ENCODE measurements at regions not wholly inside any gene's neighbourhood (a gene's known extent, or its start where the extent isn't known, plus 50 kb on each side); places are given as distances from the start of the nearest gene placed in this dataset.
"Not testable (repeated sequence)": the region's sequence is repeated elsewhere in the genome, so short reads cannot be mapped to it uniquely, and the experiment has no call there.

DNA sequence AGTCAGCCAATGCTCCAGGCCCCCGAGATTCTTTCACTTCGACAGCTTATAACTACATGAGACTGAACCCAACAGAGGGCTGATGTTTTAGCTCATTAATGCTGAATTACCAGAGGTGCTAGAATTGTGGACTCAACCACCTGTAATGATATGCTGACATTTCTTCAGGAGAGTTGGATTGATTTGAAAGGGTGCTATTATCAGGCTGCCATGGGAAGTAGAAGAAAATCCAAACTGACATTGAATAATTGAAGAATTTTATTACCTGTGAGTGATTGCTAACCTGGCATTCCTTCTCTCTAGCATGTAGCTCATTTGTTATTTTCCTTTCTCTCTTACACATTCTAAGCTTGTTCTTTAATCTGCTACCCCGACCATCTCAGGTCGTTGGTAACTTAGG, 488.8 kb downstream of the PID1 start:
- DNase-seq, result no peak

DNA sequence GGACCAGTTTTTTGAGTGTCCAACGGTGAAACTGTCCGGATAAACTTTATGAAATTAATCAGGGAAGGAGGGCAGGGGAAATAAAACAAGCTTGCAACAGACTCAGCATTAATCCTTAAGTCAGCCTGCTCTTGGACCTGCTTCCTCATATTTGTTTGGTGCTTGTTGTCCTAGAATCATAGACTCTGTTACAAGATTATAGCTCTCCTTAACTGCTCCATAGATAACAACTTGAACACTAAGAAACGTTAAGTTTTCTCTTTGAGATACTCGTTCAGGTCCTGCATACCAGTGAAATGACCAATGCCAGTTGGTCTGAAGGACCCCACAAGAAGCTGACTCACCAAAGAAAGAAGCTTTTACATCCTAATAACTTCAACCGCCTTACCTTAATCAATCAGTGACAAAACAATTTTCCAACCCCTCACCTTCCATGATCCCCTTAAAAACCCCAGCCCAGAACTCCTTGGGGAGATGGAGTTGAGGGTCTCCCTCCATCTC, 493.2 kb downstream of the PID1 start:
- DNase-seq, result no peak

GRCh38 chr2:228774548-228774947, 496.5 kb downstream of the PID1 start:
- no peak for DNase-seq

DNA sequence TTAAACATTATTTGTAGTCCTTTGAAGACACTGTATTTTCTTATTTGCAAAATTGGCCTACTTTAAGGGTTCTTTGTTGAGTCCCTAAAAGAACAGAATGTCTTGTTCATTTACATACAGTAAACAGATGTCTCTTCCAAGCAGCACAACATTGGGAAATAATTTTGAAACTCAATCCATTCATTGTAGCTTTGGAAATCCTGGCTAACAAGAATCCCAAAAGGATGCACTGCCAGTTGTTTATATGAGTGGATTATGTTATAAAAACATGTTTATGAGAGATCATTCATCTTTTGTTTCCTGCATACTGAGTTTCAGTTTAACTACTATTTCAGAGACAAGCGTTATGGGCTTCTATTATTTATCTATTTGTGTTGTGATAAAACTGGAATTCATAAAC, 499.3 kb downstream of the PID1 start:
- no peak for DNase-seq

DNA sequence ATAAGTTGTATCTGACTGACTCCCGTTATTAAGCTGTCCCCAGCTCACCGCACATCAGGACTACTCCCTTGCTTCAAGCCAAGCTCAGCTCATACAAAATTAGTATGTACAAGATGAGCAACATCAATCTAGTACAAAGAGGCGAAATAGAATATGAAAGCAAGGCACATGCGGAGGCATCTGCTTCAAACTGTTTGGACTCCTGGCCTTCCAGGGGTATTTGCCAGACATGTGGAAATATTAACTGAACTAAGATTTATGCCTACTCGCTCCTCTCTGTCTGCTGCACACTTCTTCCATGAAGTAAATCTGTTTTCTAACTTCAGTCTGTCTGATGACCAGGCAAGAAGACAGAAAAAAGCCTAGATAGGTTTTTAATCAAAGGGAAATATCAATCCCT, 499.8 kb downstream of the PID1 start:
- DNase-seq, result no peak

DNA sequence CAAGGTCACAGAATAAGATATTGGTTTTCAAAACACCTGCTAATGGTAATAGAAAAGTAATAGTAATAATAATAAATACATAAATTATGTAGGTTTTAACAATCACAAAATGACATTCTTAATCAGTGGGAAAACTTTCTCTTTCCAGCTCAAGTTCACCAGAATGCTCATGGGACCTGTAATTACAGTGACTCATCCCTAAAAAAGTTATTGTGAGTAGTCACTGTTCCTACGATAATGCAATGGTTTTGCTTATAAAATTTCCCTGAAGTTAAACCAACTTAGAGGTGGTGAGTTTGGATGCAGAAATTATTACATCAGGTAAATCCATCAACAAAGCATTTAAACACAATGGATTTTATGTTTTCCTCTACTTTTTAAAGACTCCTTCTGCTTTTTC, 502.3 kb downstream of the PID1 start:
- no peak for DNase-seq

DNA sequence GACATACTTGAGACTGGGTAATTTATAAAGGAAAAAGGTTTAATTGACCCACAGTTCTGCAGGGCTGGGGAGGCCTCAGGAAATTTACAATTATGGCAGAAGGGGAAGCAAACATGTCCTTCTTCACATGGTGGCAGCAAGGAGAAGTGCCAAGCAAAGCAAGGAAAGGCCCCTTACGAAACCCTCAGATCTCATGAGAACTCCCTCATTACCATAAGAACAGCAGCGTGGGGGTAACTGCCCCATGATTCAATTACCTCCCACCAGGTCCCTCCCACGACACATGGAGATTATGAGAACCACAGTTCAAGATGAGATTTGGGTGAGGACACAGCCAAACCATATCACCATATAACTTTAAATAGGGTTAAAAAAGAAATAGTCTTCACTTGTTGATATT, 502.9 kb downstream of the PID1 start:
- not testable (repeated sequence) for DNase-seq

- no peak for DNase-seq
Measured at GRCh38 chr2:228767196-228767595, 503.9 kb downstream of the PID1 start.

DNA sequence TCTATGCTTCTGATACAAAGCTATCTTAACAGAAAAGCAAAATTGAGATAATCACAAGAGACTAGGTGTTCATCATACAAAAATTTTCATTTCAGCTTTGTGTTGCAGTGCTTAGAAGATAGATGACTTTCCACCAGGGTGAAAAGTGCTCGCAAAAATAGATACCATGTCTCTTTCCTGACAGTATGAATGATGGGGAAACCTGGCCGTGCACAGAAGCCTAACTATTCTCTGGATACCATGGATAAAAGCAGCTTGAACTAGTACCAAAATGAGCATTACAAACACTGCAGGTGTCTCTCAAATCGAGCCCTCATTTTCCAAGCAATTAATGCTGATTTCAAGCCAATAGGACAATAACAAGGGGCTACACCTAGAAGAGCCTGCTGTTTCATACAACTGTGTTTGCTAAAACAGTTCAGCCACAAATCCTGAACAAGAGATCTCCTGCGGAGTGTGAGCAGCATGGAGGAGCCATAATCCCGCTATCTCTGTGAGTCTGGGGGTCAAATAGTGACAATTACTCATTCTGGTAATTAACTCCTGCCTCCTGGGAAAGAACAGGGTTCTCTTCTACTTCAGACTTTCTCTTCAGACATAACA, 507.6 kb downstream of the PID1 start:
- no peak for DNase-seq

DNA sequence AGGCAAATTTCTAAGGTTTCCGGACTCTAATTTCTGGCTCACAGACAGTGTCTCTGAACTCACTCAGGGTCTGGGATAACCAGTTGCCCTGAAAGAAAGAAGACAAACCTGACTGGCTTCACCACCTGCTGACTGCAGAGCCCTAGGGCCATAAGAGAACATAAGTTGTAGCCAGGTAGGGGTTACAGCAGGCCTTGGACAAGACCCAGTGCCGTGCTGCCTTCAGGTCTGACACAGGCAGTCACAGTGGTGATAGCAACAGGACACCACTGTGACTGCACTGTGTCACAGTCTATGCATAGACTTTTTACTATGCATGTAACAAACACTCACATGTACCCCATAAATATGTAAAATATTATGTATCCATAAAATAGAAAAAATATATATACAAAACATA, 508.5 kb downstream of the PID1 start:
- DNase-seq, result no peak

GRCh38 chr2:228755661-228756060, 515.4 kb downstream of the PID1 start:
- DNase-seq, result not testable (repeated sequence)

DNA sequence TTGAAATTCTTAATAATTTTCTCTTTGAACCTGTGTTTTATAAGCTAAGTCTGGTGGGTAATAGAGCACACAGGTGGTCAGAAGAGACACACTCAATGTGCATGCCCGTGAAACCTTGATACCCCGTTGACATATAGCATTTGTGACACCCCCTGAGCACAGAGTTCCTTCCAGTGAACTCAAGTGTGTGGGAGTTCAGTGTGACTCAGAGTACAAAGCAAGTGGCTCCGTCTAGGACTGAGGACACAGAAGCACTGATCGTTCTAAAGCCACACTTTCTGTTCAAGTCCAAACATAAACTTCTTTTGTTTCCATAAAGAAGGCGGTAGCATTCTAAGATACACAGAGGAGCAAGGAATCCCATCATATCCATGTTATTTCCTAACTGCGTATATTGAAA, 523.6 kb downstream of the PID1 start:
- DNase-seq, result no peak

- DNase-seq, result no peak
Measured at GRCh38 chr2:228738671-228739380, 532.3 kb downstream of the PID1 start.

GRCh38 chr2:228735697-228736096, 535.4 kb downstream of the PID1 start:
- DNase-seq, result no peak

GRCh38 chr2:228731517-228731916, 539.6 kb downstream of the PID1 start:
- no peak for DNase-seq

GRCh38 chr2:228728961-228729360, 542.1 kb downstream of the PID1 start:
- no peak for DNase-seq

DNA sequence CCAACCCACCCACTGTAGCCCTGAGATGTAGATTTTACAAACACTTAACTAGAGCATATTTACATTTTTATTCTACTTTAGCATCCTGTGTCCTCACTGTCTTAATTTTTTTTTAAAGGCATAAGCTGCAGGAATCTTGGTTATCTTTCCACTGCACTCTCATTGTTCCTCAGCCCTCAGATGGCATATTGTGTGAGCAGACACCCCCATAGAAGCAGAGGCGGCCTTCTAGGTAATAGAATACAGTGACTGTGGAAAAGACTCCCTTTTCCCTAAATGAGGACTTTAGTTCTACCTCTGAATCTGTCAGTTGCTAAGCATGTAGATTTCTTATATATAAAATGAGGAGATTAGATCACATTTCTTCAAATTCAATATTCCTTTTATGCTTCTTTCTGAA, 543.5 kb upstream of the SPHKAP start:
- DNase-seq, result no peak

DNA sequence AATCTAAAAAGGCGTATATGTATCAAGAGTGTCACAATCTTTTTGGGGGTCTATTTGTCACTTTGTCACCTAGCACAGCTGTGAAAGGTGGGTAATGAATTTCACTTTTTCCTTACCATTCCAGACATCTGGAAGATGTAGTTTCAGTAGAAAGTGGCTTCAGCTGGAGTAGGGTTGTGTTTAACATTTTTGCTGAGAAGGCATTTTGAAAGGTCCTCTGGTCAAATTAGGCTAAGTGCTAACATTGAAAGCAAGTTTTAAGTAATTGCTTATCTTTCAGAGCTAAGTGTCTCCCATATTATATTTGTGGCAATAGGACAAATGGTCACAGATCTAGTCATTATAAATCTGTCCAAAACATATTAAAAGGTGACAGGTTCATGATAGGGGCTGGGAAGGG, 542.1 kb upstream of the SPHKAP start:
- DNase-seq, result no peak

- DNase-seq, result no peak
Measured at GRCh38 chr2:228722311-228722710, 540.8 kb upstream of the SPHKAP start.

DNA sequence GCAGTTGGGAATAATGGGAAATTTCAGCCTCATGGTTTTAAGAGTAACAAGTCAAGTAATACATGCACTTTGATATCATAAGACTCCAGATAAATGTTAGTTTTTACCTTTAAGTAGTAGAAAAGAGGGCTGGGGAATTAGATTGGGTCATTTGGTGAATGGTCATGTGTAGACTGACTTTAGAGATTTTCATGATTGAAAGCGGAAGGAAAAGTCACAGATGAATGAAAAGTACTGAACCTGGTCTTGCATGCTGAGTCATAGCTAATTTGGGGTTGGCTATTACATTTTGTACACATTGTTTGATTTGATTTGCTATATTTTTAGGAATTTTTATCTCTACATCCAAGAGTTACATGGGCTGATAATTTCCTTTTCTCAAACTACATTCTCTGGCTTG, 539.4 kb upstream of the SPHKAP start:
- DNase-seq, result no peak

DNA sequence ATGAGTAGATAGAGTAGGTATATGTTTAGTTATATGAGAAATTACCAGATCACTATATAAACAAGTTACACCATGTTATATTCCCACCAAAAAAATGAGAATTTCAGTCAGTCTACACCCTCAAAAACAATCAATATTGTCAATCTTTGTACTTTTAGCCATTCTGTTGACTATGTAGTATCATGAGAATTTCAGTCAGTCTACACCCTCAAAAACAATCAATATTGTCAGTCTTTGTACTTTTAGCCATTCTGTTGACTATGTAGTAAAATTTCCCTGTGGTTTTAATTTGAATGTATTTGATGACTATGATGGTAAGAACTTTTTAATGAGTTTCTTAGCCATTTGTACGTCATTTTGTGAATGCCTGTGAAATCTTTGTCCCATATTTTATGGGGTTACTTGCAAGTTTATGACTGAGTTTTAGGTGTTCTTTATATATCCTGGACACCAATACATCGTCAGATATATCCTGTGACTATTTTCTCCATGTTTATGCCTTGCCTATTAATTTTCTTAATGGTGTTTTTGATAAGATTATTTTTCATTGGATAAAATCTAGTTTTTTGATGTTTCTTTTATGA, 528.4 kb upstream of the SPHKAP start:
- no peak for DNase-seq

GRCh38 chr2:228707846-228708245, 526.4 kb upstream of the SPHKAP start:
- DNase-seq, result no peak

DNA sequence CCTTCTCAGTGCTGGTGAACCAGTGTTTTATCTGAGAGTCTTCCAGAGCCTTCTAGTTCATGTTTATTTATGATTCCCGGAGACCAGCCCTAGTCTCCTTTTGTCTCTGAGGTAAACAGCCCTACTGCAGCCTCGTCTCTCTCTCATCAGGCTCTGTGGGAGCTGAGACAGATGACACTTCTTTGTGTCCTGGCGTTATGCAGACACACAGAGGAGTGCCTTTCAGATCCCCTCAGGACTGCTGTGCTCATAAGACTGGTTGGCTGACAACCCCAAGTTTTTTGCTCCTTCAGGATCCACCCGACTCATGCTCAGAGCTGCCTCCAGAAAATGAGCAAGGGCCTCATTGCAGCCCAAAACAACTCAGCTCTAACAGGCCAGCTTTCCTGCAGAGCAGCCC, 523.8 kb upstream of the SPHKAP start:
- DNase-seq, result no peak

- no peak for DNase-seq
Measured at GRCh38 chr2:228703152-228703551, 521.7 kb upstream of the SPHKAP start.

GRCh38 chr2:228701506-228701905, 520.0 kb upstream of the SPHKAP start:
- no peak for DNase-seq
